HepG2 (cell line): ENCODE measurements at regions not wholly inside any gene's neighbourhood (a gene's known extent, or its start where the extent isn't known, plus 50 kb on each side); places are given as distances from the start of the nearest gene placed in this dataset.

Source experiments
- ATAC-seq: fragments of 200-7000 bp; cut with Tn5 transposase; 3 replicates; pipeline ENCODE4 v1.9.1; 2020; ENCODE audit warnings: mild to moderate bottlenecking, moderate library complexity
- BruUV-seq: library from RNA; stranded (reverse); fragments of 400-500 nt; replicated peaks from 2 replicates; lab custom pipeline; 2021; lab: Mats Ljungman, UMichigan
- CTCF ChIA-PET: fragments of 300-600 bp; formaldehyde crosslinking; extraction: SDS; loops from one replicate; lab custom pipeline; 2021; ENCODE audit warnings: low total read pairs, inconsistent platforms, low intra/inter-chr PET ratio; lab: Yijun Ruan, JAX
- POLR2A ChIA-PET: fragments of 350-600 bp; sonication (Branson Sonifier 250); formaldehyde crosslinking; loops from one replicate; lab custom pipeline; 2020; ENCODE audit warnings: antibody characterized with exemption, inconsistent platforms; lab: Yijun Ruan, JAX
- DNase-seq: peaks from one replicate; pipeline ENCODE4 v3.0.0-alpha.2; 2015; ENCODE audit warnings: low spot score
- FAIRE-seq: peaks from 3 replicates; lab custom pipeline; 2011; peaks lifted over from hg19 to GRCh38; lab: Jason Lieb, UNC
- H2AFZ ChIP-seq: one replicate; pipeline ENCODE4 v1.6.1; 2011; ENCODE audit warnings: low read length, inconsistent platforms
- H3K27ac ChIP-seq: fragments of 300-600 bp; 3 replicates; pipeline ENCODE4 v1.8.0; 2011; ENCODE audit warnings: mixed run types, mild to moderate bottlenecking, mixed read lengths, low read length, inconsistent platforms; ENCODE audit not compliant: insufficient read depth; ENCODE audit errors: extremely low read length
- H3K27me3 ChIP-seq, 2 experiments: fragments of 200-600 bp in 1 of 2; 2 replicates in 1 of 2; 3 replicates in 1 of 2; pipeline versions ENCODE4 v1.6.0 to v1.8.0; 2011; ENCODE audit warnings: low read length in 2 of 2, mild to moderate bottlenecking in 2 of 2, moderate library complexity in 2 of 2, inconsistent platforms in 1 of 2; ENCODE audit not compliant: insufficient read depth in 2 of 2, control insufficient read depth in 1 of 2
- H3K36me3 ChIP-seq, 2 experiments: fragments of 200-600 bp in 1 of 2; replicated peaks in 1 of 2; 2 replicates in 1 of 2; 3 replicates in 1 of 2; pipeline versions ENCODE4 v1.5.1 to v1.8.0; 2011; ENCODE audit warnings: low read length in 2 of 2, inconsistent platforms in 1 of 2; ENCODE audit not compliant: insufficient read depth in 2 of 2, control insufficient read depth in 1 of 2
- H3K4me1 ChIP-seq: 2 replicates; pipeline ENCODE4 v1.5.1; 2012; ENCODE audit warnings: low read length, inconsistent platforms; ENCODE audit not compliant: insufficient read depth
- H3K4me2 ChIP-seq: 2 replicates; pipeline ENCODE4 v1.6.0; 2011; ENCODE audit warnings: low read depth, low read length, inconsistent platforms
- H3K4me3 ChIP-seq, 3 experiments: fragments of 200-600 bp in 1 of 3; sonication (generic), shearing (Covaris generic) in 1 of 3; replicated peaks in 1 of 3; 2 replicates each; pipeline ENCODE4 v1.5.1; 2011 to 2016; ENCODE audit warnings: low read length in 3 of 3, inconsistent platforms in 2 of 3, low read depth in 2 of 3, mild to moderate bottlenecking in 2 of 3, control low read depth in 1 of 3, mixed read lengths in 1 of 3; ENCODE audit not compliant: insufficient read depth in 1 of 3
- H3K79me2 ChIP-seq: one replicate; pipeline ENCODE4 v1.6.1; 2011; ENCODE audit warnings: low read length, inconsistent platforms; ENCODE audit not compliant: insufficient read depth
- H3K9ac ChIP-seq: 2 replicates; pipeline ENCODE4 v1.6.0; 2011; ENCODE audit warnings: mild to moderate bottlenecking, low read depth, low read length, inconsistent platforms; ENCODE audit not compliant: insufficient read depth
- H3K9me3 ChIP-seq: 2 replicates; pipeline ENCODE4 v1.5.1; 2012; ENCODE audit warnings: mild to moderate bottlenecking, low read length
- H4K20me1 ChIP-seq: 2 replicates; pipeline ENCODE4 v1.6.0; 2011; ENCODE audit warnings: inconsistent platforms, mild to moderate bottlenecking, low read length, moderate library complexity; ENCODE audit not compliant: insufficient read depth
- CENPBD1 ChIP-seq: sonication (generic); formaldehyde crosslinking; IDR thresholded peaks from 2 replicates; pipeline ENCODE4 v1.8.0; 2022; ENCODE audit warnings: missing genetic modification reagents, low read depth, mild to moderate bottlenecking, borderline replicate concordance
- CSRNP2 ChIP-seq: sonication (generic); formaldehyde crosslinking; conservative IDR thresholded peaks from 2 replicates; pipeline ENCODE4 v1.8.0; 2022; ENCODE audit warnings: low read depth, missing genetic modification reagents
- HMG20B ChIP-seq: conservative IDR thresholded peaks from 2 replicates; pipeline ENCODE4 v1.6.1; 2016; ENCODE audit warnings: missing genetic modification reagents, missing compliant biosample characterization
- NFE2 ChIP-seq: sonication (generic); formaldehyde crosslinking; IDR thresholded peaks from 2 replicates; pipeline ENCODE4 v1.4.0; 2020; ENCODE audit warnings: missing genetic modification reagents
- SP140L ChIP-seq: sonication (generic); formaldehyde crosslinking; IDR thresholded peaks from 2 replicates; pipeline ENCODE4 v1.4.0; 2020; ENCODE audit warnings: missing genetic modification reagents, borderline replicate concordance
- ZNF121 ChIP-seq: sonication (generic); formaldehyde crosslinking; IDR thresholded peaks from 2 replicates; pipeline ENCODE4 v1.5.0; 2020; ENCODE audit warnings: mild to moderate bottlenecking, missing genetic modification reagents
- WGBS: methylation state at CpG from one replicate; pipeline ENCODE4 v1.1.6; 2017; ENCODE audit warnings: low lambda C conversion rate; 5-methylcytosine and 5-hydroxymethylcytosine counted together
- in situ Hi-C: cut with HindIII; loops from 2 replicates; pipeline ENCODE4 v1.10.0; 2017; ENCODE audit warnings: low pct_unique_long_range_greater_than_20kb; ENCODE audit not compliant: extremely low pct_ligation_motif_present
- intact Hi-C: fragments of 100-400 bp; cut with micrococcal nuclease; formaldehyde crosslinking; loops from one replicate; pipeline ENCODE4 v1.10.0; 2022; ENCODE audit not compliant: unreplicated experiment

GRCh38 chr14:66140963-66141362 is 345.2 kb upstream of the CCDC196 start:
- BruUV-seq: no TSS peak

GRCh38 chr14:66141733-66142132 is 344.4 kb upstream of the CCDC196 start:
- DNase-seq (no peak), FAIRE-seq (no peak), ATAC-seq (no peak)
- no TSS peak for BruUV-seq
- Histone ChIP-seq H3K4me2 (no peak overlapping the region), H4K20me1 (no peaks in the 10 kb centered on the region), H2AFZ (no peak overlapping the region), H3K79me2 (no peaks in the 10 kb centered on the region), H3K9ac (no peak overlapping the region), H3K4me3 (no peak overlapping the region), H3K36me3 (no peaks in the 10 kb centered on the region), H3K4me1 (no peaks in the 10 kb centered on the region), H3K27ac (no peak overlapping the region), H3K27me3 (no peaks in the 10 kb centered on the region), H3K9me3 (no peaks in the 10 kb centered on the region)
- POLR2A ChIA-PET: no interaction called here
- CTCF ChIA-PET: no interaction called here
- WGBS: no CpG with 5 or more reads among the region's 2 CpGs
- no peak for TF ChIP-seq SP140L (CRISPR knock-in tag)
- no peak for TF ChIP-seq ZNF121
- TF ChIP-seq CENPBD1 (CRISPR knock-in tag): no peak
- TF ChIP-seq HMG20B: no peak
- TF ChIP-seq NFE2 (CRISPR knock-in tag): no peak
- intact Hi-C loops (no loop called here), in situ Hi-C loops (no loop called here)

More at GRCh38 chr14:66140963-66141362, 345.2 kb upstream of the CCDC196 start:
- no peak overlapping the region for H3K4me3 ChIP-seq
- ChIA-PET CTCF (no interaction called here), POLR2A (no interaction called here)
- intact Hi-C loops: no loop called here
- WGBS: 0% methylated on average over 3 of the region's 3 CpGs
- TF ChIP-seq CSRNP2: no peak
- no peaks in the 10 kb centered on the region for H3K27me3 ChIP-seq
- H3K9me3 ChIP-seq: no peaks in the 10 kb centered on the region
- ATAC-seq: no peak
- H3K4me1 ChIP-seq: no peaks in the 10 kb centered on the region
- no peaks in the 10 kb centered on the region for H3K36me3 ChIP-seq
- H3K9ac ChIP-seq: no peak overlapping the region
- H3K4me2 ChIP-seq: no peak overlapping the region
- H3K27ac ChIP-seq: no peak overlapping the region
- no peak overlapping the region for H2AFZ ChIP-seq
- in situ Hi-C loops: no loop called here
- no peaks in the 10 kb centered on the region for H4K20me1 ChIP-seq
- DNase-seq: no peak
- H3K79me2 ChIP-seq: no peaks in the 10 kb centered on the region
- no peak for FAIRE-seq
